GM21367 (cell line): ENCODE measurements at regions not wholly inside any gene's neighbourhood (a gene's known extent, or its start where the extent isn't known, plus 50 kb on each side); places are given as distances from the start of the nearest gene placed in this dataset.

ENCODE experiments used
- ATAC-seq: cut with Tn5 transposase; IDR thresholded peaks from one replicate; pipeline ENCODE4 v1.9.1; 2021; ENCODE audit not compliant: unreplicated experiment

DNA sequence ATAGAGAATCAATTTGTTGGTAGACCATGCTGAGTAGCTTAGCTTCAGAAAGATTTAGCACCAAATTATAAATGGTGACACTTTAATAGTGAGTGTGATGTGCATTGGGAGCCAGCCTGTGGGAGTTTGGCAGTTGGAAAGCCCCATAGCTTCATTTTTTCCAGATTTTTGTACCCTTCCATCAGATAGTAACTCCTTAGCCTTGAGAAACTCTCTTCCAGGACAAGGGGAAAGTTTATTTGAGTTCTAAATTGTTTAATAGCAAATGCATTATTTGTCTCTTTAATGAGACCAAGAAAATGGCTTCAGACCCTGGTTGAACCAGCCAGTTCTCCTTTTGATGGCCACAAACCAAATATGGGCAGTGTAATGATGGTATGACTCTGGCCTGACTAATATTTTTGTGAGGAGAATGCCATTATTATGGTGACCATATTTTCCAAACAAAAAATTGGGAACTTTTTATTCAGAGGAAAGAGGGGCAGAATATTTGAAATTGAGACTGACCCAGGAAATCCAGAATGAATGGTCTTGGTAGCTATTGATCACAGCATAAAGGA is 49.8 kb downstream of the PLCE1 start:
- ATAC-seq = no peak

DNA sequence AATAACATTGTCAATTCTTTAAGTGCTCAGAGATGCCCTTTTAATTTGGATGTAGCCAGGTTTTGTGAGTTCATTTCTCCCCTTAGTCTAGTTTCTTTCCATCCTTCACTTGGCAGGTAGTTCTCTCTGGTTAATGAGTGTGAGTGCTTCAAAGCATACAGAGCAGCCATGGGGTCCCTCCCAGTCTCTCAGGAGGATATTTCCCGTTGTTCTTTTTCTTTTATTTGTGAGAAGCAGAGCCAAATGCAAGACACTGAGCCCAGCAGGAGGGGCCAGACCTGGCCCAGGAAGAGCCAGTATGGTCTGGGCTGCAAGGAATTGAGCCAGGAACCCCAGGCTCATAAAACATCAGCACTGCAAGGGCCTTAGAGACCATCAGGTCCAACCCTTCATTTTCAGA is 52.4 kb downstream of the PLCE1 start:
- ATAC-seq = no peak

DNA sequence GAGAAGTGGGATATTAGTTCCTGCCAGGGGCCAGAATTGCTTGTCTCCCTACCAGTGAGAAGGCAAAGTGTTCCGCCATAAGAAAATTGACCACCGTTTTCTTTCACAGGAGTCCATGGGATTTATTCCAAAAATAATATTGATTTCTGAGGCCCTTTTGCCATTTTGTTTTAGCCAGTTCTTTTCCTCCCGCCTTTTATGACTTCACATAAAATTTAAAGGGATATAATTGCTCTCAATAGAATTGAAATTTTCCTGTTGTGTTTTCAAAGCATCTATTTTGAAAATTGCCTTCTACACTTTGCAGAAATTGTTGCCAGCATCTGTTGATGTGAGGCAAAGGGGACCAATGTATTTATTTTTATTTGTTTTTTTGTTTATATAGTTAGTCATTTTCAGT is 53.6 kb downstream of the PLCE1 start:
- ATAC-seq = no peak

DNA sequence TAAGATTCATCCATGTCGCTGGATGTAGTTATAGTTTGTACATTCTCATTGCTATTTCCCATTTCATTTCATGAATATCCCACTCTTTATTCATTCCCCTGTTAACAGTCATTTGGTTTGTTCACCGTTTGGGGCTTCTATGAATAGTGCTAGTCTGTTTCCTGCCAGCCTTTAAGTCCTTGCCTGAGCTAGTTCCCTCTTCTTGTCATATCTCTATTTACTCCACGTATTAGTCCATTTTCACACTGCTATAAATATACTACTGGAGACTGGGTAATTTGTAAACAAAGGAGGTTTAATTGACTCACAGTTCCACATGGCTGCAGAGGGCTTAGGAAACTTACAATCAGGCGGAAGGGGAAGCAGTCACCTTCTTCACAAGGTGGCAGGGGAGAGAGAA is 56.2 kb downstream of the PLCE1 start:
- no peak for ATAC-seq

DNA sequence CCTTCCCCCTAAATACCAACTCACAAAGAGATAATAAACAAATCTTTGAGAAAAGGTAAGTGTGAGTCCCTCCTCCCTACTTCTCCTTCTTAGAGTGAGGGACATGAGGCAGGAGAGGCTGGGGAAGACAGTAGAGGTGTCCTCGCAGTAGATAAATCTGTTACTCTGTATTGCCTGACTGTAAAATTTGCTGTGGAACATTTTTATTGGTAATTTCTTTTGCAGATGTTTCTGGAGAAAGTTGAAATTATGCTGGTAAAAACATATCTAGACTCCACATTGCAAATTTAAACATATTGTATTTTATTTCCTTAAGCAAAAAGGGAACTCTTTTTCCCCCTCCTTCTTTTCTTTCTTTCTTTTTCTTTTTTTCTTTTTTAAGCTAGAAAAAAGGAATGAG is 58.5 kb downstream of the PLCE1 start:
- ATAC-seq = no peak

DNA sequence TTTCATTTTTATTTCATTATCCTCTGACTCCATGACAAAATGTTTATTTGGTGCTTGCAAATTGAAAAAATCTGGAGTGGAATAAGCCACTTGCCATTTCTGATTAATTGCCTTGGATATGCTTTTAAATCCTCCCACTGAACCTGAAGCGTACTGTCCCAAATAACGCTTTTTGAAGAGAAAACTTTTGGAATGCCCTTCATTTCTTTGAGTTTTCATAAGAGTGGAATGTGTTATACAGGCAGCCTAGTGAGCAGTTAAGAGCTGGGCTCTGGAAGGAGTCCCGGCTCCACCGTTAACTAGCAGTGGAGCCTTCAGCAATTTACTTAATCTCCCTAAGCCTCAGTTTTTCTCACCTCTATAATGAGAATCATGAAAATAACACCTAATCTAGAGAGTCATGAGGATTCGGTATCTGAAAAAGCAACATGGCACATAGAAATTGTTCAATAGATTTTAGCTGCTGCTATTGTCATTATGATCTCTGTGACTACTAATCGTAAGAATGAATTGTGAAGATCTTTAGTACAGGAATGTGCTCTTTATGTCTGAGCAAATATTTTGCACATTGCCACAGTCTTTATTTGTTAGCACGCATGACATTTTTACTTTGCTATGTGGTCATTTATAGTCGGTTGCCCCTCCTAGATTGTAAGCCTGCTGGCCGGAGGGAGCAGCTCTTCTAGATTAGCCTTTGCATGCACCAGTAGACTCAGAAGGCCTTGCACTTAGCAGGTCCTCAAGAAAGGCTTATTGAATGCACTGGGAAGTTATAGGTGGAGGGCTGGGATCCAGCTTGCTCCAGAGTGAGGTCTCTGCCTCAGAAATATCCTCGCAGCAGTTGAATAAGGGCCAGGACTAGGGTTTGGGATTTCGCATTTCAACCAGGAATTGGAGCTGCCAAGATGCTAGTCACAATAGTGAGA is 59.4 kb downstream of the PLCE1 start:
- ATAC-seq = no peak

DNA sequence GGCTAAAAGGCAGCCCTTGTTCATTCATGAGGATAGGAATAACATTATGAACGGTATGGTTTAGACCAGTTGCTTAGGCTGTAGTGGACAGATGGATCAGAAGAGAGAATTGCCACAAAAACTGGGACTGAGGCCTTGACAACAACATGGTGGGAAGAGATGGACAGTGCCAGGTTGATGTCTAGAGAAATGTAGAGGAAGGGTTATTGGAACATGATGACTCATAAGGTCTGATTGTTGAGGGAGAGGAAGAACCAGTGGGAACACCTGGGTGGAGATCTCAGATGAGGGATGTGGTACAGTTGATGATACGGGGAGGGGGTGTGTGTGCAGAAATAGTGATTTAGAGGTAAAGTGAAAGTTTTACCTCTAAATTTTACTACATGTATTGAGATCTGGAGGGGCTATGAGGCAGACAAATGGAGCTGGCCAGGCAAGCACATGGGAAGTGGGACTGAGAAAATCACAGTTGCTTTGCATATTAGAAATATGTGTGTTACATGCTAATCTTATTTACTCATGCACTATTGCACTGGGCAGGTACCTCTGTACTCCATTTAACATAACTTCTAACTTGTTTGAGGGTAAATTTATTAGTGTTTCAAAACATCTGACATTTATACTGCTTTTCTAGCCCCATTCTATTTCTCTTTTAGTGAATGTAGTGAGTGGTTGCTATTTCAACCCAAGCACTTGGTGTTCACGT is 65.6 kb downstream of the PLCE1 start:
- no peak for ATAC-seq

DNA sequence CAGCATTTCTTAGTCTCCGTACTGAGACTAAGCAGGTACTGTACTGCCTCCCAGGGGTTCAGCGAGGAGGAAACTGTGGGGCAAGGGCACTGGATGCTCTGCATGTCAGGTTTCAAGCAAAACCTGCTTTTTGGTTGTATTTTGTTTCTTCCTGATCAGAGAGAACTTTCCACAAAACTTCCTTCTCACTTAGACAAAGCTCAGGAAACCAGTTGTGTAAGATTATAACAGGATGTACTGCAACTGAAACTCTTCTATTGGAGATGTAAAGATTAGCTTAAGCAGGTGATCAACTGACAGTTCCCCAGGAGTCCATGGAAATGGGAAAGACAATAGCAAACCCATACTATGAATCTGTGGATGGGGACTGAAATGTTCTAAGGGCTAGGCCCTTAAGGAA is 67.3 kb downstream of the PLCE1 start:
- no peak for ATAC-seq

DNA sequence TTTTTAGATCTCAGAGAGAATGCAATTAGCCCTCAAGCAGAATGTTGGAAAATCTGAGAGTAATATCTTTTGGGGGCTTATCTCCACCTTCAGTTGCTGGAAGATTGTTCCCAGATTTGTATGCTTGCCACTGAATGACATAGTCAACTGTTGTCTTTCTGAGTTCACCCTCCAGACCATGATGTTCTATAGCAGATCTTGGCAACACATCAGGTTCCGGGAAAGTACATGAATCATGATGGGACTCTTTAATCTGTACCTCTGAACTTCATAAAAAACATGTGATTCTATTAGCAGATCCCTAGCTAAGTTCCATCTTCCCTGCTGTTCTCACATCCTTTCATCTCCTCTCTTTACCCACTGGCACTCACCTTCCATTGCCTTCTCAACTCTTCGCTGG is 68.9 kb downstream of the PLCE1 start:
- no peak for ATAC-seq

DNA sequence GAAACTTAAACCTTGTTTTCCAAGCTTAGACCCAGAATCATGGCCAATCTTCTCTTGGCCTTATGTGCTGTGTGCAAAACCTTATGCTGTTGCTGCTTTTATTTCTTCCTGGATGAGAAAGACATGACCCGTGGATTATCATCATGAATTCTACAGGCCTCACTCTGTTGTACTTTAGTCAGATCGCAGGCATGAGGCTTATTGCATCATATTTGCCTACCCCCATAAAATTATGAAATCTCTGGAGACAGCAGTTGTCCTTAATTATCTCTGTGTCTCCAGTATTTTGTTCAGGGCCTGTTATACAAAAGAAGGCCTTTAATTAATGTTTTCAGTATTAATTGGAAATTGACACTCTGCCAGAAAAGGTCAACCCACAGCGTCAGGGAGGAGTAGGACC is 71.6 kb downstream of the PLCE1 start:
- no peak for ATAC-seq

DNA sequence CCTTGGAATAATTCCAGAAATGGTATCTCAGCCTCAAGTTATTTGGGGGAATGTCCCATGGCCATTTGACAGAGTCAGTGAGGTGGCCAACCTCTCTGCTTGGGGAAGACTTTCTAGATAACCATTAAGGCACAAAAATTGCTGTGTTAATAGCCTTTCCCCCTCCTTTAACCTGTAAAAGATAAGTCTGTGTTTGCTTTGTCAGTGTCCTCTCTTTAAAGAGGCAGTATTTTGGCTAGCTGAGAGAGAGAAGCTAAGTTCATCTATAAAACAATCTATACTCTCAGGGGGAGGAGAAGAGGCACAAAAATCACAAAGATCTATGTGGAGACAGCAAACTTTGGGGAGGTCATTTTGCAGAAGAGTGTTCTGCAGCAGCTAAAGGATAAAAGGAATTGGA is 72.1 kb downstream of the PLCE1 start:
- no peak for ATAC-seq

DNA sequence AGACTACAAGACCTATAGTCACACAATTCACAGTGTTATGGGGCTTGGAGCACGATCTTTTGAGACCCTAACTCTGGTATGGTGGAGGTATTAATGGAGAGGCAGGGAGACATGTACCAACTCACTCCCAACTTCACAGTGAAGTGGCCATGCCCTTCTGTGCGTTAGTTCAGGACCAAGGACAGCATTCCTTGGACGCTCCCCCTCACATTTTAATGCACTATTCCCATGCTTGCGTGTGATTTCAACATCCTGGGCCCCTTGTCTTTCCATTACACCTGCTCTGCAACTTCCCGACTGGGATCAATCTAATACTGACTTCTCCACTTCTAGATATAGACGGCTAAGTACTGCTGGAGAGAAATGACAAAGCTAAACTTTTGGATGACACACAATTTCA is 72.7 kb downstream of the PLCE1 start:
- ATAC-seq = no peak

DNA sequence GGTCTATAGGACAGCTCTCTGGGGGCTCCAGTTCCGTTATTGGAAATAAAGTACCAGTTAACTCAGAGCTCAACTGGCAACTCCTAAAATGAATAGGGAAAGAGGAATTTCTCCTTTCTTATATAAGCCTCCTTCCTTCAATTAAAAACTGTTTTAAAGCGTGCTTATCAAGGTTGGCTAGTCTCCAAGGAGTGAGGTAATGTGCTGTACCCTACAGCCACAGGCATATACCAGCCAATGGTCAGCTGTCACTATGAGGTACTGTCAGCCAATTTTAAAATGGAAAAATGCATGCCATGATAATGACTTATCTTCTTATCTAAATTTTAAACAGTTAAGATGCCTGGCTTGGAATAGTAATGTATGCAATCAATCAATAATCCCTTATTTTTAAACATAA is 76.2 kb downstream of the PLCE1 start:
- ATAC-seq = no peak

DNA sequence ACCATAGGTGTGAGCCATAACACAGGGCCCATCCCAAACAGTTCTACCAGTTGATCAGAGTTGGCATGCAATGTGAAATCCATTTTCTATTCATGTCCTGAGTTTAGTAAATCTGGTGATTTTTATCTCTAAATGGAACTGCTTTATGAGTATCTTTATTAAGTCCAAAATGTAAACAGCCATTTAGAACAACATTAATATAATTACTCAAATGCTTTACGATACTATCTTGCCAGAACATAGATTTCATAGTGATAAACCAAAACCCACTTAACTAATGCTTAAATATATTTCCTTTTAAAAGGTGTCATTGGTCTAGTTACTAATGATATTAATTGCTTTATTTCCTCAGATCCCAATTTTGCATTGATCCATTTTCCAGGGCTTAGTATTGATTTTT is 80.7 kb downstream of the PLCE1 start:
- ATAC-seq = no peak

DNA sequence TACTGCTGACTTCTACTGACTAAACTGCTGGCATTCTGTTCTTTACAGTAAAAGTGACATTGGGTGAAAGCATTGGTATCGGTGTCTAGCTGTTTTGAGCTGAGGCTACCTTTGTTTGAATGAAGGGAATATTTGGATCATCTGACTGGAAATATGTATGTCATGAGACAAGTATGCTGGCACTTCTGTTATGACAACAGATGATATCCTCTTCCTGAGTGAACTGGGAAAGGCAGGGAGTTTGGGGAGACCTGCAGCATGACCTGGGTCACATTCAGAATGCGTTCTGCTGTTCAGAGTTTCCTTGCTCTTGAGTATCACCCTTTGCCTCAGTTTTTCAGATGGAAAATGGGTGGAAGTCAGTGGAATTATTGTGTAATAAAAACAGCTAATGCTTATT is 81.8 kb downstream of the PLCE1 start:
- ATAC-seq = no peak

DNA sequence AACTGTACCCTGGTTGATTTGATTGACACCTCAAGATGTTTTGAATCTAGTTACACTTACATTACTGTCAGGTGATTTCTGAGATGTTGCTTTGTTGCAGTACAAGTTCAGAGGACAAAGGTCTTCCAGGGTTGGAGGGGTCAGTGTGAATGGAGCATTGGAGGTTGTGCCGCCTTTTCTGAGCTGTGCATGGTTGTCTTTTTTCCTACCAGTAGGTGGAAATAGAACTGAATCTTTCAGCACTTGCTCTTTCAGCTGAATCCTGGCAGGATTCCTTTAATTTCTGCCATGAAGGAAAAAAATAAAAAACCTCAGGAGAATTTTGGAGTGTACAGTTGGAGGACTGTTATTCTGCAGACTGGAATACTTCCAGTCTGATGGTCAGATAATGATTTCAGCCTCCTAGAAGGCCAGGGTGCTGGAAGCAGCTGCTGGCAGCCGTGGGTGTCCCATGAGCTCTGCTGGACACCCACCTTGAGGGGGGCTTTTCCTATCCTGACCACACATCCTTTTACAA is 82.7 kb downstream of the PLCE1 start:
- ATAC-seq = no peak

DNA sequence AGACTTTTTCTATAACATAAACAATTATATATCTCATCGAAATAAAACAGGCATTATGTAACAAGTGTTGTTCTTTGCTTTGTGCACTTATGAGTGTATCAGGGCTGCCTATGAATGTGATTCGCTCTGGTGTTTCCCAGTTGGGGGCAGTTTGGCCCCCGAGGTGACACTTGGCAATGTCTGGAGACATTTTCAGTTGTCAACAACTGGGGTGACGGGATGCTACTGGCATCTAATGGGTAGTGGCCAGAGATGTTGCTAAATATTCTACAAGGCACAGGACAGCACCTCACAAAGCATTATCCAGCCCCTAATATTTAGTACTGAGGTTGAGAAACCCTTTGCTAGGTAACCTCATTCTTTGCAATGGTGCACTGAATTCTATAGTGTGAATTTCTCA is 83.3 kb downstream of the PLCE1 start:
- no peak for ATAC-seq

DNA sequence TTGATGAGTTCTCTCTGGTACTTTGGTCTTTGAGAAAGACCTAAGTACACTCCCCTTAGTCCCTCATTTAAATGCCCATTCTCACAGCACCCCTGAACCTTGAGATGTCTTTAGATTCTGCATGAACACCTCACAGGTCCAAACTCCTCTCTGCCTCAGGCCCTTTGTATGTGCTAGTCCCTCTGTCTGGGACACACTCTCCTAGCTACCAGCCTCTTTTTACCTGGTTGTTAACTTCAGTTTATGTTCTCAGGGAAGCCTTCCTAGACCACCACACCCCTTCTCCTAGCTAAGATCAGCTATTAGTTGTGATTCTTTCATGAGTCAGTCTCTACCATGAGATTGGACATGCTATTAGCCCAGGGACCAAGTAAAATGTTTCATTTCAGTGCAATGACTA is 86.4 kb downstream of the PLCE1 start:
- no peak for ATAC-seq

DNA sequence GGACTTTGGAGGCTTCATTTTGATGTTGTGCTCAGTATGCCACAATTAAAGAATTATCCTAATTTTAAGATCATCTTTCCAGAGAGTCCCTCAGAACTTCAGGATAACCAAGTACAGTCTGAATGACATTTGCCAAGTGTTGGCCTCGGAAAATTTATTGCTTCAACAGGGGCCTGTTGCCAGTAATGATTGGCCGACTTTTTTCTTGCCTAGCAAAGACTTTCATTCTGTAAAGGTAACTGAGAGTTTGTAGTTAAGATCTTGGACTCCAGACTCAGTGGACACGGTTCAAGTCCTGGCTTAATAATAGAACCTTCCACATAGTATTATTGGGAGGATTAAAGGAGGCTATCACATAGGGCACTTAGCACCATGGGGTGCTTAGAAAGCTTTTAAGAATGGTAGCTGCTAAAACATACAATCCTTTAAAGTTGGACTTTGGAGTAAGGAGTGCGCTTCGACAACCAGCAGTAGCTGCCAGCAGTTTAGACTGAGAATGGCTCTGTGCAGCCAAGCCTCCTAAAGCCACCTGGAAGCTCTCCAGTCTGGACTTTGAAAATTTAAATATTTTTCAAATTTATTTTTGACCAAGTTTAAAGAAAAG is 90.0 kb downstream of the PLCE1 start:
- ATAC-seq = no peak

DNA sequence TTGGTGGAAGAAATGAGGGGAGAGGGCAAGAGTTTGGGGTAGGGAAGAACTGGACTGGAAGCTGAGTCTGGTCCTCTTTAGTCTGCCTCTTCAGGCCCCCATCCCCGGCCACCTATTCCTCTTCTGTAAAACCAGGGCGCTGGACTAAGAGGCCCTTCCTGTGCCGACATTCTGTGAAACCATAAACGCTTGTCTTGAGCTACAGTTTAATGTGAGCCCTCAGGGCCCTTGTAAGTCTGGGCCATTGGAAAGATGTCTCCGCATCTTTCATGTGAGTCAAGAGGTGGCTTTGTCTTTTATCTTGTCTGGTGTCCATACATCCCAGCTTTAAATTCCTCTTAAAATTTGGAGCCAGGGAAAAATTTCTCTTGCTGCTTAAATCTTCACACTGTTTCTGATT is 90.6 kb downstream of the PLCE1 start:
- no peak for ATAC-seq

DNA sequence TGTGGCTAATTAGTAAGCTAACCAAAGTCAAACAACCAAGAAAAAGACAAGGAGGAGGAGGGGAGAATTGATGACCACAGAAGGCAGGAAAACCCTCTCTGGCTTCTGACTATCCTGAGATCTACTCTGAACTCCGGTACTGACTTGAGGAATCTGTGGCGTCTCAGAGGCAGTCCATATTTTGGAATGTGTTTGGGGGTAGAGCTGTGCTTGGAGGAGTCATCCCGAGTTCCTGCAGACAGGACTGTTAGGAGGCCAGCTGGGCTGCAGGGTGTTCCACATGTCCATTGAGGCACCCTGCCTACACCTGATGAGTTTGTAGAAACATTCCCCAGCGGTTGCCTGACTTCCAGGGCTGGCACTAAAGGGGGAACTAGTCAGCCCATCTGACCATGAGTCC is 91.6 kb downstream of the PLCE1 start:
- no peak for ATAC-seq
